ENCODE measurements at regions not wholly inside any gene's neighbourhood (a gene's known extent, or its start where the extent isn't known, plus 50 kb on each side); places are given as distances from the start of the nearest gene placed in this dataset.

- TF ChIP-seq BCLAF1 (IDR thresholded peaks at IDR 0.05), result no peak
Observed at GRCh38 chr4:125464146-125464545, 149.4 kb downstream of the FAT4 start (continued).

- no TSS peak for BruUV-seq (replicated peaks)
- 78% methylated on average over 9 of the region's 9 CpGs for WGBS (ENCODE audit: low lambda C conversion rate)
- DNase-seq (ENCODE audit: low spot score), result no peak
- no peak overlapping the region for H3K4me3 ChIP-seq (replicated peaks in 1 of 3; ENCODE audit: insufficient read depth in 1 of 3, low read depth in 2 of 3, low read length in 3 of 3)
- in situ Hi-C loops (cut with HindIII; ENCODE audit: extremely low pct_ligation_motif_present, low pct_unique_long_range_greater_than_20kb), result no loop called here
- no peaks in the 10 kb centered on the region for H3K27me3 ChIP-seq (ENCODE audit: control insufficient read depth in 1 of 2, insufficient read depth in 2 of 2, low read length in 2 of 2)
- H3K36me3 ChIP-seq (replicated peaks in 1 of 2; ENCODE audit: control insufficient read depth in 1 of 2, insufficient read depth in 2 of 2, low read length in 2 of 2), result no peaks in the 10 kb centered on the region
- H3K79me2 ChIP-seq (ENCODE audit: insufficient read depth, low read length), result no peaks in the 10 kb centered on the region
- POLR2A ChIA-PET, result no interaction called here
- H3K27ac ChIP-seq (ENCODE audit: extremely low read length, insufficient read depth, low read length), result no peak overlapping the region
- H4K20me1 ChIP-seq (ENCODE audit: insufficient read depth, low read length), result no peaks in the 10 kb centered on the region
- no peak for FAIRE-seq
- TF ChIP-seq ZNF576 (CRISPR knock-in tag; IDR thresholded peaks at IDR 0.05), result no peak
- TF ChIP-seq ISX (CRISPR knock-in tag; conservative IDR thresholded peaks at IDR 0.05), result no peak
- no peak for TF ChIP-seq DNMT3B (CRISPR knock-in tag; conservative IDR thresholded peaks at IDR 0.05)
- no peak for TF ChIP-seq NRL (CRISPR knock-in tag; IDR thresholded peaks at IDR 0.05; ENCODE audit: borderline replicate concordance)
- no peak for TF ChIP-seq KDM1A (CRISPR knock-in tag; IDR thresholded peaks at IDR 0.05)
- no peak for TF ChIP-seq TAF15 (IDR thresholded peaks at IDR 0.05; ENCODE audit: low read depth, low read length, poor library complexity, severe bottlenecking)
- intact Hi-C loops (cut with micrococcal nuclease; ENCODE audit: unreplicated experiment), result no loop called here
- H3K4me2 ChIP-seq (ENCODE audit: low read depth, low read length), result no peak overlapping the region
- H3K9me3 ChIP-seq (ENCODE audit: low read length), result no peaks in the 10 kb centered on the region
- no peak overlapping the region for H2AFZ ChIP-seq (ENCODE audit: low read length)
- no peaks in the 10 kb centered on the region for H3K4me1 ChIP-seq (ENCODE audit: insufficient read depth, low read length)
- ATAC-seq, result no peak
- no peak overlapping the region for H3K9ac ChIP-seq (ENCODE audit: insufficient read depth, low read depth, low read length)
- CTCF ChIA-PET (ENCODE audit: low intra/inter-chr PET ratio, low total read pairs), result no interaction called here
Observed at GRCh38 chr4:125481334-125482045, 166.7 kb downstream of the FAT4 start.
